MCF 10A (cell line): ENCODE measurements at regions not wholly inside any gene's neighbourhood (a gene's known extent, or its start where the extent isn't known, plus 50 kb on each side); places are given as distances from the start of the nearest gene placed in this dataset.
A peak's percentile ranks its signal among the peaks of the same experiment; 100 is the strongest.

Experiments
- BruUV-seq: library from RNA; stranded (reverse); fragments of 400-500 nt; replicated peaks from 2 replicates; lab custom pipeline; 2021; lab: Mats Ljungman, UMichigan
- CTCF ChIA-PET: fragments of 300-600 bp; sonication (Branson Sonifier 250); formaldehyde crosslinking; extraction: SDS; loops from one replicate; lab custom pipeline; 2021; ENCODE audit warnings: antibody characterized with exemption, inconsistent platforms; lab: Yijun Ruan, JAX
- POLR2A ChIA-PET: fragments of 300-600, 350-650 bp; sonication (Branson Sonifier 250); formaldehyde crosslinking; extraction: SDS; loops from one replicate; lab custom pipeline; 2020; ENCODE audit warnings: antibody characterized with exemption, inconsistent platforms; lab: Yijun Ruan, JAX
- DNase-seq: peaks from one replicate; pipeline ENCODE4 v3.0.0-alpha.2; 2018; ENCODE audit not compliant: unreplicated experiment
- H3K27ac Mint-ChIP-seq: one replicate; pipeline ENCODE4 v1.8.0; 2022; ENCODE audit warnings: mild to moderate bottlenecking, low read depth, mixed read lengths; ENCODE audit not compliant: unreplicated experiment
- H3K27me3 Mint-ChIP-seq: one replicate; pipeline ENCODE4 v1.8.0; 2022; ENCODE audit warnings: mixed read lengths; ENCODE audit not compliant: insufficient read depth, unreplicated experiment
- H3K36me3 Mint-ChIP-seq: one replicate; pipeline ENCODE4 v1.8.0; 2022; ENCODE audit warnings: mild to moderate bottlenecking, moderate library complexity, mixed read lengths; ENCODE audit not compliant: insufficient read depth, unreplicated experiment
- H3K4me1 Mint-ChIP-seq: one replicate; pipeline ENCODE4 v1.8.0; 2022; ENCODE audit warnings: mixed read lengths; ENCODE audit not compliant: insufficient read depth, unreplicated experiment
- H3K4me3 Mint-ChIP-seq: one replicate; pipeline ENCODE4 v1.8.0; 2022; ENCODE audit warnings: mild to moderate bottlenecking, moderate library complexity, mixed read lengths; ENCODE audit not compliant: unreplicated experiment
- H3K9me3 Mint-ChIP-seq: one replicate; pipeline ENCODE4 v1.8.0; 2022; ENCODE audit warnings: mixed read lengths; ENCODE audit not compliant: unreplicated experiment
- CTCF ChIP-seq: fragments of 200-600 bp; IDR thresholded peaks from one replicate; pipeline ENCODE4 v1.8.0; 2022; ENCODE audit warnings: antibody characterized with exemption, mild to moderate bottlenecking; ENCODE audit not compliant: unreplicated experiment
- intact Hi-C: fragments of 100-400 bp; cut with micrococcal nuclease; formaldehyde crosslinking; loops from 2 replicates; pipeline ENCODE4 v1.14.1; 2022

DNA sequence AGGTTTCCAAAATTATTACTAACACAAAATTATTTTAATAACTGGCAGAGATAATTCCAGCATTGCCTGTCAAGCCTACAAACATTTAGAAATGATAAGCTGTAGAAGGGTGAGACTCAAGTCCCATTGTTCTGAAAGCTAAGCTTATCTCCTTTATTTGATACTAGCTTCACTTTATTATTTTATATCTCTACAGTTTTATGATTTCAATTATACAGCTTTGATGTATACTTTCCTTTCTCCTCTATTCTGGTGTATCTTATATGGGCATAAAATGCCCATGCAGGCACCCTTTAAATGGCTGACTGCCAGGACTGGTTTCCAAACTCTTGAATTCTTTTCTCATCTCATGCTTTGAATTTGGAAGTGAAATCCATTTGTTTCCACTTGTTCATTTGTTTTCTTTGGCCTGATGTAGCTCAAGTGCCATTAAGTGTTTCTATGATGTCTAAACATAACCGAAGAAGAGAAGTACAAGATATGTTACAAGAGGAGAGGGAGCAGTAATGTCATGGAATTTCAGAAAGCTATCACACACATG, 372.1 kb upstream of the ARHGEF26 start:
- no peak overlapping the region for H3K4me3 Mint-ChIP-seq
- no peaks in the 10 kb centered on the region for H3K27me3 Mint-ChIP-seq
- peaks cover 11% of the 10 kb centered on the region for H3K4me1 Mint-ChIP-seq
- no peak for TF ChIP-seq CTCF
- ChIA-PET CTCF (interaction anchor here (0.7 to 1.8 kb wide), 5 partner anchors 14 to 572 kb away, joined by 3 to 7 read pairs (median 4); no protein-coding TSS in a partner anchor), POLR2A (interaction anchor here (0.7 to 1.5 kb wide), 4 partner anchors 14 to 1128 kb away, joined by 3 to 5 read pairs (median 4); no protein-coding TSS in a partner anchor)
- intact Hi-C loops, result no loop called here
- no peaks in the 10 kb centered on the region for H3K36me3 Mint-ChIP-seq
- H3K9me3 Mint-ChIP-seq, result no peaks in the 10 kb centered on the region
- no peak overlapping the region for H3K27ac Mint-ChIP-seq
- DNase-seq, result peak; percentile 47
- no TSS peak for BruUV-seq

GRCh38 chr3:153752405-153753027, 368.7 kb upstream of the ARHGEF26 start:
- CTCF ChIA-PET, result interaction anchor here (0.6 to 1.3 kb wide), 3 partner anchors 13 to 147 kb away, joined by 3 read pairs; no protein-coding TSS in a partner anchor
- Mint-ChIP-seq H3K36me3 (no peaks in the 10 kb centered on the region), H3K27ac (no peak overlapping the region), H3K4me1 (peaks cover 21% of the 10 kb centered on the region), H3K9me3 (no peaks in the 10 kb centered on the region), H3K27me3 (no peaks in the 10 kb centered on the region), H3K4me3 (no peak overlapping the region)
- no TSS peak for BruUV-seq
- POLR2A ChIA-PET, result no interaction called here
- DNase-seq, result no peak
- intact Hi-C loops, result no loop called here
- no peak for TF ChIP-seq CTCF

- intact Hi-C loops, result no loop called here
- no peak for DNase-seq
- Mint-ChIP-seq H3K4me3 (no peak overlapping the region), H3K27me3 (no peaks in the 10 kb centered on the region), H3K36me3 (no peaks in the 10 kb centered on the region), H3K9me3 (no peaks in the 10 kb centered on the region), H3K27ac (no peak overlapping the region), H3K4me1 (peaks cover 21% of the 10 kb centered on the region)
- no peak for TF ChIP-seq CTCF
- BruUV-seq, result no TSS peak
- POLR2A ChIA-PET, result no interaction called here
- CTCF ChIA-PET, result interaction anchor here (0.6 to 1.3 kb wide), 3 partner anchors 12 to 148 kb away, joined by 3 read pairs; no protein-coding TSS in a partner anchor
Observed at GRCh38 chr3:153753035-153753434, 368.2 kb upstream of the ARHGEF26 start.

DNA sequence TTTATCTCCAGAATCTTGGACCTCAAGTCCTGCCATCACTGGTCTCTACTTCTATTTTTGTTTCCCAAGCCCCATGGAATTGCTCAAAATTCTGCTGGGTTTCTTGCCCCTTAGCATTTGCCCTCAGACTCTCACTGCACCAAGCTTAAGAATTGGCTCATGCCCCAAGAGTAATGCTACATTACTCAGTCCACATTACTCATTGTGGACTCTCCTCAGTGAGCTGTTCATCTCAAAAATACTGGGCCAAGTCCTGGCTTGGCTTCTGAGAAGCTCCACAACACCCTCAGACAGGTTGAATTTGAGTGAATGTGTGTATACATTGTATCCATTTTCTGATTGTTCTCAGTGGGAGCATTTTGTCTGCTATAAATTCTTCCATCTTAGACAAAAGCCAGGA, 364.4 kb upstream of the ARHGEF26 start:
- H3K4me1 Mint-ChIP-seq, result peaks cover 10% of the 10 kb centered on the region

More for the DNA sequence above, 364.4 kb upstream of the ARHGEF26 start:
- H3K4me3 Mint-ChIP-seq, result no peak overlapping the region
- H3K27ac Mint-ChIP-seq, result no peak overlapping the region
- no peaks in the 10 kb centered on the region for H3K9me3 Mint-ChIP-seq
- TF ChIP-seq CTCF, result no peak
- H3K36me3 Mint-ChIP-seq, result no peaks in the 10 kb centered on the region
- peak; percentile 24 for DNase-seq
- no peaks in the 10 kb centered on the region for H3K27me3 Mint-ChIP-seq
- CTCF ChIA-PET, result interaction anchor here (1.1 to 2.9 kb wide), 2 partner anchors 9 to 11 kb away, joined by 4 to 25 read pairs; no protein-coding TSS in a partner anchor
- POLR2A ChIA-PET, result no interaction called here
- intact Hi-C loops, result no loop called here
- BruUV-seq, result no TSS peak
